Breast epithelium (tissue), 3 donors: ENCODE measurements at regions not wholly inside any gene's neighbourhood (a gene's known extent, or its start where the extent isn't known, plus 50 kb on each side); places are given as distances from the start of the nearest gene placed in this dataset.

Source experiments
- CTCF ChIP-seq, 3 donors: fragments of 450-650 bp; IDR thresholded peaks; one replicate each; pipeline ENCODE4 v1.5.1; 2016 to 2017; ENCODE audit warnings: antibody characterized with exemption in 3 of 3, mild to moderate bottlenecking in 3 of 3, moderate library complexity in 3 of 3
- POLR2AphosphoS5 ChIP-seq, 3 donors: sonication (generic); formaldehyde crosslinking; IDR thresholded peaks; one replicate each; pipeline ENCODE4 v1.6.1; 2017; ENCODE audit warnings: antibody characterized with exemption in 3 of 3

- no peak for TF ChIP-seq CTCF (IDR thresholded peaks at IDR 0.05)
- no peak for TF ChIP-seq POLR2AphosphoS5 (IDR thresholded peaks at IDR 0.05)
Observed at GRCh38 chr1:14470802-14471201, 127.7 kb upstream of the KAZN start.
